Kidney (tissue), 13 donors: ENCODE measurements at regions not wholly inside any gene's neighbourhood (a gene's known extent, or its start where the extent isn't known, plus 50 kb on each side); places are given as distances from the start of the nearest gene placed in this dataset.
A peak's percentile ranks its signal among the peaks of the same experiment; 100 is the strongest.
"Not testable (repeated sequence)": the region's sequence is repeated elsewhere in the genome, so short reads cannot be mapped to it uniquely, and the experiment has no call there.

Source experiments
- DNase-seq, 5 donors: peaks; one replicate each; pipeline ENCODE4 v3.0.0-alpha.2; 2013 to 2020
- FAIRE-seq: peaks from 2 replicates; lab custom pipeline; 2012; peaks lifted over from hg19 to GRCh38; lab: Jason Lieb, UNC
- H3K27ac ChIP-seq, 2 donors: one replicate each; pipeline ENCODE4 v1.7.0; 2013; ENCODE audit warnings: low read depth in 2 of 2, low read length in 2 of 2, inconsistent platforms in 1 of 2
- H3K27me3 ChIP-seq: one replicate; pipeline ENCODE4 v1.7.1; 2013; ENCODE audit warnings: low read length, inconsistent platforms; ENCODE audit not compliant: control insufficient read depth, insufficient read depth
- H3K36me3 ChIP-seq, 3 donors: one replicate each; pipeline versions ENCODE4 v1.7.0 to v1.7.1; 2013; ENCODE audit warnings: low read length in 3 of 3, control low read depth in 1 of 3, inconsistent platforms in 1 of 3; ENCODE audit not compliant: insufficient read depth in 3 of 3, control insufficient read depth in 2 of 3
- H3K4me1 ChIP-seq, 3 donors: one replicate each; pipeline versions ENCODE4 v1.7.0 to v1.7.1; 2013; ENCODE audit warnings: low read length in 3 of 3, inconsistent platforms in 1 of 3, low read depth in 1 of 3; ENCODE audit not compliant: control insufficient read depth in 2 of 3, insufficient read depth in 2 of 3
- H3K4me3 ChIP-seq, 3 donors: one replicate each; pipeline versions ENCODE4 v1.7.0 to v1.8.1; 2013; ENCODE audit warnings: low read length in 3 of 3, control low read depth in 1 of 3, inconsistent platforms in 1 of 3
- H3K9ac ChIP-seq, 3 donors: one replicate each; pipeline versions ENCODE4 v1.7.0 to v1.7.1; 2013; ENCODE audit warnings: low read length in 3 of 3, control low read depth in 1 of 3, inconsistent platforms in 1 of 3
- H3K9me3 ChIP-seq, 3 donors: one replicate each; pipeline versions ENCODE4 v1.7.0 to v1.7.1; 2013; ENCODE audit warnings: low read length in 3 of 3, control low read depth in 1 of 3, inconsistent platforms in 1 of 3; ENCODE audit not compliant: control insufficient read depth in 2 of 3, insufficient read depth in 1 of 3
- CTCF ChIP-seq: IDR thresholded peaks from 3 replicates; pipeline ENCODE4 v1.5.1; 2012; ENCODE audit warnings: mild to moderate bottlenecking, moderate library complexity, borderline replicate concordance; ENCODE audit not compliant: insufficient read depth; ENCODE audit errors: extremely low read depth
- intact Hi-C: fragments of 100-400 bp; cut with DNase I; formaldehyde crosslinking; loops from one replicate; pipeline ENCODE4 v1.11.1; 2022
- donor health status: control.
- donor health status: control.
- donor health status: control.
- donor health status: control.
- donor health status: control.
- donor health status: DM: yes; HTN: yes; CAD: no.
- donor health status: Normal renal cell carcinoma (clear cell type).

DNA sequence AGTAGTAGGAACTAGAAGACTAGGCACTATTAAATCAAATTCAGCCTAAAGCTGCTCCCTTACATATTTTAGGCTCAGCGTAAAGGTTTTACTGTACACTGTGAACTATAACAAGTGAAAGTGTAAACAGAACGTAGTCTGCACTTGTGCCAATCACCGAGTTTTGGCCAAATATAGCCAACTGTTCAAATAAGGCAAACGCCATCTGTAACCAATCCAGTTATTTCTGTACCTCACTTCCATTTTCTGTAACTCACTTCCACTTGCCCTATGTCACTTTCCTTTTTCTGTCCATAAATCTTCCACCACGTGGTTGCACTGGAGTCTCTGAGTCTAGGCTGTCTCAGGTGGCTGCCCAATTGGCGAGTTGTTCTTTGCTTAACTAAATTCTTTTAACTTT, 2132.2 kb downstream of the LRRC4C start:
- DNase-seq (peak in 2 of 5 donors; percentile 8 to 32), FAIRE-seq (no peak)
- intact Hi-C loops = no loop called here
- Histone ChIP-seq H3K4me3 (no peak overlapping the region), H3K36me3 (no peaks in the 10 kb centered on the region), H3K27me3 (no peaks in the 10 kb centered on the region), H3K9me3 (no peaks in the 10 kb centered on the region), H3K27ac (no peak overlapping the region), H3K4me1 (no peaks in the 10 kb centered on the region), H3K9ac (no peak overlapping the region)
- TF ChIP-seq CTCF = no peak

DNA sequence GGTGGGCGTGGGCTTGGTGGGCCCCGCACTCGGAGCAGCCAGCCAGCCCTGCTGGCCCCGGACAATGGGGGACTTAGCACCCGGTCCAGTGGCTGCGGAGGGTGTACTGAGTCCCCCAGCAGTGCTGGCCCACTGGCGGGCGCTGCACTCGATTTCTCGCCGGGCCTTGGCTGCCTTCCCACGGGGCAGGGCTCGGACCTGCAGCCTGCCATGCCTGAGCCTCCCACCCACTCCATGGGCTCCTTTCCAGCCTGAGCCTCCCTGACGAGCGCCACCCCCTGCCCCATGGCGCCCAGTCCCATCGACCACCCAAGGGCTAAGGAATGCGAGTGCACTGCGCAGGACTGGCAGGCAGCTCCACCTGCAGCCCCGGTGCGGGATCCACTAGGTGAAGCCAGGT, 2147.6 kb downstream of the LRRC4C start:
- DNase-seq = peak in 1 of 5 donors; percentile 57
- H3K27me3 ChIP-seq, H3K9me3 ChIP-seq, H3K4me1 ChIP-seq, FAIRE-seq, H3K36me3 ChIP-seq, H3K9ac ChIP-seq, H3K27ac ChIP-seq, intact Hi-C loops, H3K4me3 ChIP-seq: not testable (repeated sequence)

- no peak for TF ChIP-seq CTCF
- FAIRE-seq (no peak), DNase-seq (no peak)
- Histone ChIP-seq H3K4me3 (no peak overlapping the region), H3K36me3 (no peaks in the 10 kb centered on the region), H3K27me3 (no peaks in the 10 kb centered on the region), H3K9ac (no peak overlapping the region), H3K4me1 (no peaks in the 10 kb centered on the region), H3K27ac (no peak overlapping the region), H3K9me3 (no peaks in the 10 kb centered on the region)
- intact Hi-C loops = no loop called here
Measured at GRCh38 chr11:39304586-39304985, 2154.9 kb downstream of the LRRC4C start.

DNA sequence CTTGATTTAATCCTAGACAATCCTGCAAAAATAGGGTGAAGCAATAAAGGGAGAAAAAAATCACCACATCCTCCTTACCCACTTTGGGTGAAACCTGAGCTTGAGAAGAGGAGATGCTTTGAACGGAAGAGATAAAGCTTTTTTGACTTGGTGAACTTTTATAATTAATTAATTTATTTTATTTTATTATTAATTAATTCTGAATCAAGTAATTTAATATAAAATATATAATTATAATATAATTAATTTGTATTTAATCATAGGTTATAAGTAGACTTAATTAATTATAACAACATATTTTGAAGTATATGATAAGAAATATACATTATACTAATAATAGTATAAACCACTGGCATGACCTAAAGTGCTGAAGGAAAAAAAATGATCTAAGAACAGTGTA, 2164.8 kb downstream of the LRRC4C start:
- intact Hi-C loops = no loop called here
- no peak overlapping the region for H3K4me3 ChIP-seq
- H3K9ac ChIP-seq = no peak overlapping the region
- no peak for TF ChIP-seq CTCF
- no peaks in the 10 kb centered on the region for H3K36me3 ChIP-seq
- DNase-seq (no peak), FAIRE-seq (peak; percentile 83)
- no peak overlapping the region for H3K27ac ChIP-seq
- no peaks in the 10 kb centered on the region for H3K4me1 ChIP-seq
- no peaks in the 10 kb centered on the region for H3K27me3 ChIP-seq
- H3K9me3 ChIP-seq = no peaks in the 10 kb centered on the region
